ENCODE measurements at regions not wholly inside any gene's neighbourhood (a gene's known extent, or its start where the extent isn't known, plus 50 kb on each side); places are given as distances from the start of the nearest gene placed in this dataset.
"Not testable (repeated sequence)": the region's sequence is repeated elsewhere in the genome, so short reads cannot be mapped to it uniquely, and the experiment has no call there.

DNA sequence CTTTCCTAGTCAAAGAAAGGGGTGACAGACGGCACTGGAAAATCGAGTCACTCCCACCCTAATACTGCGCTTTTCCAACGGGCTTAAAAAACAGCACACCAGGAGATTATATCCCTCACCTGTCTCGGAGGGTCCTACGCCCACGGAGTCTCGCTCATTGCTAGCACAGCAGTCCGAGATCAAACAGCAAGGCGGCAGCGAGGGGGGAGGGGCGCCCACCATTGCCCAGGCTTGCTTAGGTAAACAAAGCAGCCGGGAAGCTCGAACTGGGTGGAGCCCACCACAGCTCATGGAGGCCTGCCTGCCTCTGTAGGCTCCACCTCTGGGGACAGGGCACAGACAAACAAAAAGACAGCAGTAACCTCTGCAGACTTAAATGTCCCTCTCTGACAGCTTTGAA, 280.7 kb downstream of the TFAP2A start:
- H2BK20ac ChIP-seq (ENCODE audit: low read depth, low read length); H3K27me3 ChIP-seq (ENCODE audit: control insufficient read depth, insufficient read depth, low read length); H3K56ac ChIP-seq (ENCODE audit: extremely low read depth, insufficient read depth, low read length); H3K23ac ChIP-seq (ENCODE audit: low read depth, low read length); H3K9ac ChIP-seq (ENCODE audit: low read depth, low read length); H3K4me3 ChIP-seq (ENCODE audit: insufficient read depth, low read depth, low read length); H2AK9ac ChIP-seq (replicated peaks; ENCODE audit: low read depth, low read length, poor library complexity); in situ Hi-C loops (cut with MboI; ENCODE audit: low sequenced_read_pairs); H3K4me1 ChIP-seq (ENCODE audit: control insufficient read depth, insufficient read depth, low read length); dilution Hi-C loops (cut with HindIII; ENCODE audit: low sequenced_read_pairs, unreplicated experiment); H2BK15ac ChIP-seq (ENCODE audit: low read depth, low read length); H3K27ac ChIP-seq (ENCODE audit: insufficient read depth, low read length); H2AK5ac ChIP-seq (ENCODE audit: low read depth, low read length); H3K4me2 ChIP-seq (ENCODE audit: low read depth, low read length); H3K14ac ChIP-seq (replicated peaks; ENCODE audit: low read depth, low read length); H3K36me3 ChIP-seq (ENCODE audit: control insufficient read depth, insufficient read depth, low read length); intact Hi-C loops (cut with micrococcal nuclease); H4K20me1 ChIP-seq (ENCODE audit: insufficient read depth, low read length); H4K91ac ChIP-seq (ENCODE audit: insufficient read depth, low read depth, low read length); H2BK120ac ChIP-seq (ENCODE audit: low read depth, low read length); H3K9me1 ChIP-seq (ENCODE audit: insufficient read depth, low read length); CTCF ChIA-PET; DNase-seq; H3K79me1 ChIP-seq (ENCODE audit: low read depth in 1 of 2, low read length in 2 of 2); H3K18ac ChIP-seq (ENCODE audit: low read depth, low read length); H4K5ac ChIP-seq (ENCODE audit: low read depth, low read length); H3K4ac ChIP-seq (ENCODE audit: low read depth, low read length); H2AFZ ChIP-seq (replicated peaks; ENCODE audit: low read length, poor library complexity); BruUV-seq (replicated peaks); H2BK5ac ChIP-seq (ENCODE audit: low read depth, low read length, poor library complexity, severe bottlenecking); H4K8ac ChIP-seq (ENCODE audit: low read depth in 2 of 2, low read length in 2 of 2); ATAC-seq (ENCODE audit: low read depth); H3K9me3 ChIP-seq (ENCODE audit: control insufficient read depth, insufficient read depth, low read length); POLR2A ChIA-PET (ENCODE audit: unreplicated experiment): not testable (repeated sequence)
- WGBS, 2 experiments (ENCODE audit: extremely low coverage in 2 of 2, insufficient read length in 1 of 2) = no CpG with 5 or more reads among the region's 14 CpGs
